ENCODE measurements at regions not wholly inside any gene's neighbourhood (a gene's known extent, or its start where the extent isn't known, plus 50 kb on each side); places are given as distances from the start of the nearest gene placed in this dataset.

DNA sequence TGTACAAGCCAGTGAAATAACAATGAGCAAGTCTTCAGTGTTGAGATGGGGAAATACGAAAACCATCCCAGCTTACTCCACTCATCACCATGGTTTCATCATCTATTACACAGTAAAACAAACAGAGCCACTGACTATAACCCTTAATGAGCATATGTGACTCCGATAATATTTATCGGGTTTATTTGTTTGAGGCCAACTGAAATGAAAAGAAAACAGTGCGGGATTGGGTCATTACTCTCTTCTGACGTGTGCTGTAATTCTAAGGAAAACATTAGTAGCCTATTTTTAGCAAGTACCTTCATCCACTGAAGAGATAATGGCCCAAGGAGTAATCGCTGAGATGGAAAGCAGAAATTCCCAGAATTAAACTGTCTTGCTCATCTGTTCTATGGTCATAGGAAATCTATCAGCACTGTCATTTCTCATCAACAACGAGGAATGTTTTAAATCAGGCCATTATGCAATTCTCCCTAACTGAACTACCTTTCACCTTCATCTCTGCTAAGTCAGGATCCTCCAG, 716.5 kb downstream of the INHBA start:
- peak; percentile 86 for ATAC-seq (ENCODE audit: poor library complexity)
- no peak for DNase-seq
- intact Hi-C loops (cut with DNase I), result no loop called here

DNA sequence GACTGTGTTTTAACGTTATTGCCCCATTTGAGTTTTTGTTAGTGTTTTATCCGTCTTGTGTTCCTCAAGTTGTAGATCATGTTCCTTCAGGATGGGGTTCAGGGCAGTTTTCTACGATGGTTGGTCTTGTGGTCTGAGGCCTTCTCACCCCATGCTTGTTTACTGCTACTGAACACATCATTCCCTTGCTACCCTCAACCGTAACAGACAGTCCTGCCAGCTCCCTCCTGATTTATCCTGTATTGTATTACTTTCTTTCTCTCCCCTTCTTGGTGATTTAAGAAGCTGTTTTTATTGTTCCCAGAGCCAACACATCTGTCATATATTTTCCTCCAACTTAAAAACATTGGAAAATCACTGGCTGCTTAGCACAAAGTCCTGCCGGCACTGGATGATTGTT, 719.8 kb downstream of the INHBA start:
- intact Hi-C loops (cut with DNase I), result no loop called here
- no peak for DNase-seq
- ATAC-seq (ENCODE audit: poor library complexity), result no peak

DNA sequence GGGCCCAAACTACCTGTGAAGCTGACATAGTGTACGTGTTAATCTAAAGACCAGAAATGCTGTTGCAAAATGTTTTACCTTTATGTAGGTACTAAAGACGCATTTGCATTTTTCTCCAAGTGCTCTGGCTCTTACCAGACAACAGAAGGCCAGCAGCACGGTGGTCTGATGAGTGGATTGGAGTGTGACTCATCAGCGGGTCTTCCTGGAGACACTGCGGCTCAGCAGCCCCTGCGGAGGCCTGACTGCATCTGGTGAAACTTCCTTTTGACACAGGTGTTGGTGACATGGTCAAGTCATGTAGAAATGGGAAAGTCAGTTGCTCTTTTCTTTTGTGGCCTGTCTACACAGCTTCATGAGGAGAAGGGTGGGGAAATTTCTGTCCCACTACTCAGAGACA, 723.6 kb downstream of the INHBA start:
- no peak for DNase-seq
- intact Hi-C loops (cut with DNase I), result no loop called here
- no peak for ATAC-seq (ENCODE audit: poor library complexity)

DNA sequence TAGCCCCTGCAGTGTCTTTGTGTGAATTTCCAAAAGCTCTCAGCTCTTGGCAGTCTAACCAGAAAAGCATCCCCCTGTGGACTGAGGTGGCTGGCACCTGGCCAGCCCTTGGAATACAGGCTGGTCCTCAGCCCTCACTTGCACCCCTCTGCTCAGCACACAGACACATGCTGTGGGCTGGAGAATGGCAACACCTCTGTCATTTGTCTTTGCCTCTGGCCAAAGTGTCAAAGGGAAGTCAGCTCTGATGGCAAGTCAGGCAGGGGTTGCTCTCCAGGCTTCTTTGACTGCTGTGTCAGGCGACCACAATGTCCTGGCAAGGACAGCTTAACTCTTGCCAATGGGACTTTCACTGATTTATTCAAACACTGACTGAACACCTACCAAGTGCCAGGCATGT, 724.8 kb downstream of the INHBA start:
- DNase-seq (no peak), ATAC-seq (ENCODE audit: poor library complexity) (no peak)
- intact Hi-C loops (cut with DNase I), result no loop called here

DNA sequence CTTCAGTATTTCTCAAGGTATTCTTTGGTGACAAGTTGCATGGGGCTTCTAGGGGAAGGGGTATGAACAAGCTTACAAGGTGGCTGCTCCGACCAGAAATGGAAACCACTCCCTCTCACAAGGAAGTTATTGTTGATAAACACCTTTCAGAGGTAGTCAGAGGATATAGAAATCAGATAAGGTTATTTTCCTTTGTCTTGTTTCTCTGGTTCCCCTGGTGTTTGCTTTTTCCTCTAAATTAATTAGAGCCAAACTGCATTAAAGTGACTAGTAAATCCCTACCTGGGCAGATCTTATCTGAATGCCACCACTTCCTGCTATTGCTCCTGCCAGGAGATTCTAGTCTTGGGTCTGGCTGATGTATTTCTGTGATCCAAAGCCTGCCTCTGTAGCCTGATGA, 725.4 kb downstream of the INHBA start:
- intact Hi-C loops (cut with DNase I), result no loop called here
- ATAC-seq (ENCODE audit: poor library complexity) (no peak), DNase-seq (no peak)

DNA sequence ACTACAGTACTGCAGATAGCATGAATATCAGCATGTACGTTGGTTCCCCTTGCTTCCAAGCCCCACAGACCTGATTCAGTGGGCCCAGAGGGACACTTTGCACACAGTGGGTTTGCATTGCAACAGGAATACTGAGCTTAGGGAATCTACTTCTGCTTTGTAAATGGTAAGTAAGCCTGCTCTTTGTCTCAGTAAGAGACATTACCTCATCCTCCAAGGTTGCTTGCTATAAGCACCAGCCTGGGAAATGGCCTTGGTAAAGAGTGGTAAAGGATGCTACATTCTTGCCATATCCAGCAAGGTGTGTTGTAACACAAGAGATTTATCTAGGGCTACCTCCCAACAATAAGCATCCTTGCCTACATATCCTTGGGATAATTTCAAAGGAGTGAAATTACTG, 730.5 kb downstream of the INHBA start:
- intact Hi-C loops (cut with DNase I), result no loop called here
- no peak for DNase-seq
- no peak for ATAC-seq (ENCODE audit: poor library complexity)

DNA sequence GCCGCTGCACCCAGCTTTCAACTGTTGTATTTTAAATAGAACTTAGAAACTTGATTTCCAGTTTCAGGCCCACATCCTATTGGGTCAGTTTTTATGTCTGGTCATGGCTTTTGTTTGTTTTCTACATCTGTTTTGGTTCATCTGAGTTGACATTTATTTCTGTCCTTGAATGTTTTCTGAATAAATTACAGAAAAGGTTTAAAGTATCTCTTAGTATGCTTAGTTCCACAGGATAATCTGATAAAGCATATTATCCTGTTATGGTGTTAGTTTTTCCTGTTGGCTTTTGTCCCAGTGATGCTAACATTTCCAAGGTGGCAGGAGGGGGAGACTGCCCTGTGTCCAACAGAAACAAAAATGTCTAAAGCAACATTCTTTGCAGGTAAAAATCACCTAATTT, 733.2 kb downstream of the INHBA start:
- intact Hi-C loops (cut with DNase I), result no loop called here
- DNase-seq (no peak), ATAC-seq (ENCODE audit: poor library complexity) (no peak)

DNA sequence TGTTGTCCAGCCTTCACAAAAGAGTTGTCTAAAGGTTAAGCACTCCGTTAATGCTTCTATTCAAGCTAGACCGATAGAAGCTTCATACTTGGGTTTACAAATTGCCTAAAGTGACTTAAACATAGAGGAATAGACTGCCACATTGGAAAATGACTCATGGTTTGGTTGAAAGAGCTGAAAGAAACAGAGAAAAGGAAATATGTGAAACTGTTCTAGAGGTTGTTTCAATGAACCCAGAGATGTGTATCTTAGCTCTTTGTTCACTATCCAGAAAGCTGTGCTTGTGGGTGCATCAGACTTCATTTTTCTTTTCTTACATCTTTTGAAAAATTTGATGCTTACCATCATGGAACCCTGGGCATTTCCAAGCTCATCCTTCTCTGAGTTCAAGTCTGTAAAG, 736.2 kb downstream of the INHBA start:
- ATAC-seq (ENCODE audit: poor library complexity), result no peak
- intact Hi-C loops (cut with DNase I), result no loop called here
- no peak for DNase-seq

DNA sequence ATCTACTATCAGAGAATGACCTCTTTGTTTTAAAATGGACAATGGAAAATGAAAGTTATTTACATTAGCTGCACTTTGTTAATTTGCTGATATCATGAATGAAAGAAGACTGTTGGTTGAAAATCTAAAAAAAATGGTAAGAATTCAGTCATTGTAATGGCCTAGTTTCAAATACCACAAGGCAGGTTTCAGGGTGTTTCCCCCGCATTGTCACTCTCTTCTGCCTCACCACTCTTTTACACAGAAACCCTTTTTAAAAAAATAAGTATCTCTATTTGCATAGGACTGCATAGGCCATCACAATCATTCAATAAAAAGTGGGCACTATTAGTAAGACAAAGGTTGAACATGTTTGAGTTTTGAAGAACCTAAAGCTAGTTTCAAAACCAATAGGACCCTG, 737.1 kb downstream of the INHBA start:
- DNase-seq (no peak), ATAC-seq (ENCODE audit: poor library complexity) (no peak)
- intact Hi-C loops (cut with DNase I), result no loop called here

DNA sequence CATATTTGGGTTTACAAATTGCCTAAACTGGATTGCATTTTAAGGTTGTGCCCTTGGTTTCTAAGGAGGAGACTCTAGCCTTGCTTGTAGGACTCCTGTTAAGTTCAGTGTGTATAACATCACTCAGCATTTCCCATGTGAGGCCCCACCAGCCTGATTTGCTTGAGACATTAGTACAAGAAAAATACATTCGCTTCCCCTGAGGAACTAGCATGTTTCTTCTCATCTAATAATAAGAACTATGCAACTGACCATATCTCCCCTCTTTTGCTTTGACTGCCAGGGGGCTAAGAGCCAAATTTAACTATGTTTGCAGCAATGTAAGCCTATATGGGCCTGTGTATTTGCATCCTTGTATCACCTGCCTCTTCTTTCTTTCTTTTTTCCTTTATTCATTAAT, 737.9 kb downstream of the INHBA start:
- intact Hi-C loops (cut with DNase I), result no loop called here
- ATAC-seq (ENCODE audit: poor library complexity) (no peak), DNase-seq (no peak)

DNA sequence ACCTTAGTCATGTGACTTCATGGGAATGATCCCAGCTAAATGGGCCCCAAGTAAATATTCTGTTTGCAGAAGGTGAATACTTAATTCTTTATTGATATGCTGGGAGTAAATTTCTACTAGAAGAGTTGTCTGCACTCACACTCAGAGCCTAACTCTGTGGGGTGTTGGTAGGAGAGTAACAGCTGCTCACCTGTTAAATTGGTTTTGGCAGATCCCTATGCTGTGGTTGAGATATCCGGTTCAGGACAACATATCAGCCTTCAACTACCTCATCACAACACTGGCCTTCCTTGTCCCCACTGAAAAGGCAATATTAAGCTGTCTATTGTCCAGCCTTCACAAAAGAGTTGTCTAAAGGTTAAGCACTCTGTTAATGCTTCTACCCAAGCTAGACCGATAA, 738.3 kb downstream of the INHBA start:
- ATAC-seq (ENCODE audit: poor library complexity) (no peak), DNase-seq (no peak)
- intact Hi-C loops (cut with DNase I), result no loop called here

DNA sequence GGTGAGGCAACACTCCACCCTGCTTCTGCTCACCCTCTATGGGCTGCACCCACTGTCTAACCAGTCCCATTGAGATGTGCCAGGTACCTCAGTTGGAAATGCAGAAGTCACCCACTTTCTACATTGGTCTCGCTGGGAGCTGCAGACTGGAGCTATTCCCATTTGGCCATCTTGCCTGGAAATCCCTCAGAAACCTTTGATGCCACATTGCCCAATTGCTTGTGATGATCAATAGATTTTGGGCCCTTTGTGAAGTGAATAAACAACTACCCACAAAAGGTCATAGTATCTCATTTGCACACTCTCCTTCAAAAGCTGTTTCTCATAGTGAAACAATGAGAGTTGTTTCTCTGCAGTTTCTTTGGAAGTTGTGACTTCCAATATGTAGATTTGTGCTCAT, 742.9 kb downstream of the INHBA start:
- DNase-seq, result no peak
- ATAC-seq (ENCODE audit: poor library complexity), result no peak
- intact Hi-C loops (cut with DNase I), result no loop called here

DNA sequence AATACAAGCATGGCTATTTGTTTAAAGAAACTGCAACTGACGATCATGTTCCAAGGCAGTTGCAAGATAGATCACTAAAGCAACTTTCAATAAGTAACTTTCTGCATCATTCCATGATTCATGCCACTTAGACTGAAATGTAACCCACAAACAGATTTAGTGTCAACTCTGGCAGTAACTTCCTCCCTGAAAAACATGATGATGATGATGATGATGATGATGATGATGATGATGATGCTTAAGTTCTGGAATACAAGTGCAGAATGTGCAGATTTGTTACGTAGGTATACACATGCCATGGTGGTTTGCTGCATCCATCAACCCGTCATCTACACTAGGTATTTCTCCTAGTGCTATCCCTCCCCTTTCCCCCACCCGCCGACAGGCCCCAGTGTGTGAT, 754.7 kb downstream of the INHBA start:
- ATAC-seq (ENCODE audit: poor library complexity) (no peak), DNase-seq (no peak)
- intact Hi-C loops (cut with DNase I), result no loop called here

DNA sequence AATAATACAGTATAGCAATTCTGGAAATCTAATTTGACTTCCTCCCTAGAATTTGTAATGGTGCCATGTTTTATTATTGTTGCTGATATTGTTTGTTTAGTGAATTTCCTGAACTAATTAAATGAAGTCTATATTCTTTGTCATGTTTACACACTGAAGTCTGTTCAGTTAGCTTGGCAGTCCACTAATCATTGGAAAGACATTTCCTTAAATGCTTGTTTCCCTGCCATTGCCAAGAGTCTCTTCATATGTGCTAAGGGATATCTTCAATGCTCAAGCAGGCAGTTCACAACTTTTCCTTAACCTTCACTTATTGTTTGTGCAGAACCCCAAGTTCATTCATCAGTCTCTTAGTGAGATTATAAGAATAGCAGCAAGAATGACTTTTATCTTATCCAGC, 755.3 kb downstream of the INHBA start:
- intact Hi-C loops (cut with DNase I), result no loop called here
- no peak for ATAC-seq (ENCODE audit: poor library complexity)
- DNase-seq, result no peak

DNA sequence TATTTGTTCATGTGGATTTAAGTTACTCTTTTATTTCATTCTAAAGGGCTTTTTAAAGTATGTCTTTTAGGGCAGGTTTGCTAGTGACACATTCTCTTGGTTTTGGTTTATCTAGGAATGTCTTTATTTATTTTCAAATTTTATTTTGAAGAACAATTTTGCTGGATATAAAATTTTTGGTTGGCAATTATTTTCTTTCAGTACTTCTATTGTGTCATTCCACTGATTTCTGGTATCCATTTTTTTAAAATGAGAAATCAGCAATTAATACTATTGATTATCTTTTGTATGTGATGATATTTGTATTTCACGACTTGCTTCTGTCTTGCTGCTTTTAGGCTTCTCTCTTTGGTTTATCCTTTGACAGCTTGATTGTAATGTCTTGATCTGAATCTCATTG, 756.3 kb downstream of the INHBA start:
- DNase-seq (no peak), ATAC-seq (ENCODE audit: poor library complexity) (no peak)
- intact Hi-C loops (cut with DNase I), result no loop called here

DNA sequence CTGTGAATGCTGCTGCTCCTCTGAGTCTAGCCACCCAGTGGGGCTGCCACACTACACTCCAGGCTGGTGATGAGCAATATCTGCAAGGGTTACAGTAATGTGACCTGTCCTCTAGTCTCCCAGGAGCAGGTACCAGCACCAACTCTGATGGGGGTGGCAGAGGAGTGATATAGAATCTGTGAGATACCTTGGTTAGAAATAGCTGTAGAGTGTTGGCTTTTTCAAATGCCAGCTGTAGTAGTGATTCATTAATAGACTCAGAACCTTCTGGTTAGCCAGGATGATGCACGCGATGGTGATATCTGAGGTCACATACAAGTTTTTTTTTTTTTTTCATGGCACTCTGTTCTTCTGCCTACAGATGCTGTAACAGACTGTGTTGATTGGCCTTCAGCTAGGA, 757.1 kb downstream of the INHBA start:
- DNase-seq, result no peak
- ATAC-seq (ENCODE audit: poor library complexity), result no peak
- intact Hi-C loops (cut with DNase I), result no loop called here

DNA sequence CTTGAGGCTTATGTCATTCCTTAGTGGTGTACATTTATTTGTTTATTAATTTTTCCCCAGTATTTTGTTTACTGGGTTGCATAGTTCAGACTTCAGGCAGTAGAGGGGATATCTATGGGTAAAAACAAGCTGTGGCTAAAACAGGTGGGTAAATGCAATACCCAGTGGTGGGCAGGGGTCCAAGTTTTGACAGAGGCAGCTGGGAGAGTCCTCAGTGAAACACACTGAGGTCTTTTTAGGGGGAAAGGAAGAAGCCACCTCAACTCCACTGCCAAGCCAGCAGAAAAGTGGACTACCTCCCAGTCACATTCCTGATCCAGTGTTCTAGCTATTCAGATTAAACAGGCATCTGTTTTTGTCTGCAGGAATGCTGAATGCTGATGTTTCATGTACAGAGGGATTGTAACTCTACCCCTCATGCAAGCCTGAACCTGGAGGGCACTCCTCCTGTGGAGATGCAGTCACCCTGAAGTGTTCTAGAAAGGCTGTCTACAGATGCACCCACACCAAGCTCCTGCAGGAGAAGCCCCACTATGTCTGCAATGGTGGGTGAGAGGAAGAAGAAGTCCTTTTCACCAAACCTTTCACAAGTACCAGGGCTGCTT, 757.8 kb downstream of the INHBA start:
- DNase-seq (no peak), ATAC-seq (ENCODE audit: poor library complexity) (no peak)
- intact Hi-C loops (cut with DNase I), result no loop called here

DNA sequence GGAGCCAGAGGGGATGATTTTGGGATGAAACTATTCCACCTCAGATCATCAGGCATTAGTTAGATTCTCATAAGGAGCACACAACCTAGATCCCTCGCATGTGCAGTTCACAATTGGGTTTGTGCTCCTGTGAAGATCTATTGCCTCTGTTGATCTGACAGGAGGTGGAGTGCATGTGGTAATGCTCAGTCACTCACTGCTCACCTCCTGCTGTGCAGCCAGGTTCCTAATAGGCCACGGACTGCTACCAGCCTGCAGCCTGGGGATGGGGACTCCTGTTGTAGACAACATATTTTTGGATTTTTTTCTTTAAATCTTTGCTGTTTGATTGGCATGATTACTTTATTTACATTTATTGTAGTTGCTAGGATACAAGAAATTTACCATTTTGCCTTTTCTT, 765.0 kb downstream of the INHBA start:
- no peak for ATAC-seq (ENCODE audit: poor library complexity)
- DNase-seq, result no peak
- intact Hi-C loops (cut with DNase I), result no loop called here

DNA sequence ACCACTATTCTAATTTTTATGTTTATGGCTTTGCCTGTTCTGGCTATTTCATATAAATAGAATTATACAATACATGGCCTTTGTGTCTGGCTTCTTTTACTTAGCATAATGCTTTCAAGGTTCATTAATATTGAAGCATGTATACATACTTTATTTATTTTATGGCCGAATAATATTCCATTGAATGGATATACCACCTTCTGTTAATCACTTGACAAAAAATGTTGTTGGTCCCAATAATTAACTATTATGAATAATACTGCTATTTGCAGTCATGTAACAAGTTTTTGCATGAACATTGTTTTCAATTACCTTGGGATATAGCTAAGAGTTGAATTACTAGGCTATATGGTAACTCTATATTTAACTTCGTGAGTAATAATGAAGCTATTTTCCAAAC, 767.5 kb downstream of the INHBA start:
- DNase-seq (no peak), ATAC-seq (ENCODE audit: poor library complexity) (no peak)
- intact Hi-C loops (cut with DNase I), result no loop called here

DNA sequence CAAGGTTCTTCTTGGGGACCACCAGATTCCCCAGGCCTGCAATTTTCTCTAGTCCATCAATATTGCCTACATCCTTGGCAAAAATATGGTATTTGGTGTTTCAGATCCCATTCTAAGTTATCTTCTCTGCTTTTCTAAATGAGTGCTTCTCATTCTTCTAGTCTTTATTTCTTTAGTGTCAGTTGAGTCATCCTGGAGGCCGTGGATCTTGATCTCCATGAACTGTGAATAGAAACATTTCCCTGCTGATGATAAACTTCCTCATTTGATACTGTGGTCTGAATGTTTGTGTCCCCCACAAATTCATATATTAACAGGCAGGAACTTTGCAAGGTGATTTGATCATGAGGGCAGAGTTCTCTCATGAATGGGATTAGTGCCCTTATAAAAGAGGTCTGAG, 779.3 kb downstream of the INHBA start:
- DNase-seq, result no peak
- ATAC-seq (ENCODE audit: poor library complexity), result no peak
- intact Hi-C loops (cut with DNase I), result no loop called here

DNA sequence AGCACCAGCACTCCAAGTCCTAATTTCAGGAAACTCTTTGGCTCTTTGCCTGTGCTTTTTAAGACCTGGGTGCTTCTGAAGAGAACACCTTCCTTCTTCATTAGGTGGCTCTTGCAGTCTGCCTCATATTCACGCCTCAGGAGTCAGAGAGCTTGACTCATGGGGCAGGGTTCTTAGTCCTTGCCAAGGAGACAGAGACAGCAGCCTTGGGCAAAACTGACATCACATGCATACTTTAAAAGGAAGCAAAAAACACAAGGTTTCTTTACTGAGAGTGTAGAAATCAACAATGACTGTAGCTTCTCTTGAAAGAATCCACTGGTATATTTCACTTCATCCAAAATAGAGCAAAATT, 780.6 kb downstream of the INHBA start:
- DNase-seq (no peak), ATAC-seq (ENCODE audit: poor library complexity) (no peak)
- intact Hi-C loops (cut with DNase I), result no loop called here

Measured in Right ventricle myocardium superior (tissue), 1 donor.